ENCODE measurements at regions not wholly inside any gene's neighbourhood (a gene's known extent, or its start where the extent isn't known, plus 50 kb on each side); places are given as distances from the start of the nearest gene placed in this dataset.

DNA sequence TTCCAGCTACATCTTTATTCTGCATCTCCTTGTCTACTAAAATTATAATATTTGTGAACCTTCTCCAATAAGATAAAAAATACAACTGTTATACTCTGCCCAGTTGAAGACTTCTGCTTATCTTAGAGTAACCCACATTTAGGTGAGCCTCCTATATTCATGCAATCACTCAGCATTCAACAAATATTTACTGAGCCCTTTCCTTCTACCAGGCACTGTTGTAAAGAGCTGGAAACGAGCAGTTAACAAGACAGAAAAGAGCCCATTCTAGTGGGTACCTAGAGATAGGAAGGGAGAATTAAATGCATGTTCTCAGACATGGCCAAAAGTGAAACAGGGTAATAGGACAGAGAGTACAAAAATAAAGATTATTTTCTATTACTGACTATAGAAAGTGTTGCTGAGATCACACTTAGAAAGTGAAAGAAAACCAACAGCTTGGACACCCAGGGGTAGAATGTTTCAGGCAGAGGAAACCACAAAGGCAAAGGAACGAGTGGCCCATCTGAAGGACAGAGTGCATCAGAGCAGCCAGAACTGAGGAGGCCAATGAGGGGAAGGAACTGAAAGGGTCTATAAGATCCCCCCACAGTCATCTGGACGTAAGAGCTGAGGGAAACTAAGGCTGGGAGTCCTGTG lies 50.8 kb upstream of the SMLR1 start:
- peak overlapping the region in 1 of 7 donors; percentile 83 for H3K27ac Mint-ChIP-seq
- intact Hi-C loops (cut with micrococcal nuclease) = no loop called here
- Histone ChIP-seq H3K4me3 (ENCODE audit: low read length in 2 of 2) (no peak overlapping the region), H3K27me3 (ENCODE audit: insufficient read depth, low read length) (no peaks in the 10 kb centered on the region), H3K36me3 (ENCODE audit: insufficient read depth, low read length) (no peaks in the 10 kb centered on the region), H3K27ac (ENCODE audit: low read depth, low read length) (no peak overlapping the region), H3K9me3 (ENCODE audit: control insufficient read depth in 1 of 2, low read length in 2 of 2) (no peaks in the 10 kb centered on the region), H3K4me1 (ENCODE audit: insufficient read depth, low read length) (peaks cover 2% of the 10 kb centered on the region)
- peaks cover 5 to 30% (median 19%) of the 10 kb centered on the region in 4 donors for H3K4me1 Mint-ChIP-seq
- peak overlapping the region in 3 of 8 donors; percentile 2 to 78 (median 64) for H3K4me3 Mint-ChIP-seq
- no peaks in the 10 kb centered on the region for H3K36me3 Mint-ChIP-seq
- POLR2A ChIA-PET (ENCODE audit: partially characterized antibody) = no interaction called here
- DNase-seq = no peak
- H3K9me3 Mint-ChIP-seq = peaks cover 0 to 2% (median 0%) of the 10 kb centered on the region in 8 donors
- peaks cover 0 to 2% of the 10 kb centered on the region in 2 donors for H3K27me3 Mint-ChIP-seq
- CTCF ChIA-PET (ENCODE audit: partially characterized antibody) = interaction anchor here (1.1 kb wide), 1 partner anchor 9 kb away, joined by 3 read pairs; no protein-coding TSS in a partner anchor
